Immature natural killer cell (primary cell): ENCODE measurements at regions not wholly inside any gene's neighbourhood (a gene's known extent, or its start where the extent isn't known, plus 50 kb on each side); places are given as distances from the start of the nearest gene placed in this dataset.

Experiments
- DNase-seq, 3 donors: peaks; one replicate each; pipeline ENCODE4 v3.0.0; 2022; ENCODE audit warnings: mixed read lengths in 1 of 3
- H3K27ac Mint-ChIP-seq, 6 donors: one replicate each; pipeline ENCODE4 v1.8.0; 2020; ENCODE audit warnings: mixed read lengths in 6 of 6, mild to moderate bottlenecking in 5 of 6, inconsistent platforms in 4 of 6, moderate library complexity in 3 of 6
- H3K27me3 Mint-ChIP-seq, 3 donors: one replicate each; pipeline ENCODE4 v1.8.0; 2020 to 2021; ENCODE audit warnings: low read depth in 3 of 3, mild to moderate bottlenecking in 3 of 3, mixed read lengths in 3 of 3, moderate library complexity in 3 of 3, inconsistent platforms in 1 of 3
- H3K36me3 Mint-ChIP-seq, 3 donors: one replicate each; pipeline ENCODE4 v1.8.0; 2020; ENCODE audit warnings: mixed read lengths in 3 of 3, inconsistent platforms in 2 of 3, mild to moderate bottlenecking in 2 of 3
- H3K4me1 Mint-ChIP-seq, 2 donors: one replicate each; pipeline ENCODE4 v1.8.0; 2020; ENCODE audit warnings: inconsistent platforms in 2 of 2, mild to moderate bottlenecking in 2 of 2, mixed read lengths in 2 of 2, moderate library complexity in 1 of 2
- H3K4me3 Mint-ChIP-seq, 5 donors: one replicate each; pipeline ENCODE4 v1.8.0; 2020; ENCODE audit warnings: mild to moderate bottlenecking in 5 of 5, mixed read lengths in 5 of 5, inconsistent platforms in 3 of 5, moderate library complexity in 3 of 5
- H3K9me3 Mint-ChIP-seq, 6 donors: one replicate each; pipeline ENCODE4 v1.8.0; 2020; ENCODE audit warnings: mild to moderate bottlenecking in 6 of 6, mixed read lengths in 6 of 6, inconsistent platforms in 4 of 6, moderate library complexity in 3 of 6

DNA sequence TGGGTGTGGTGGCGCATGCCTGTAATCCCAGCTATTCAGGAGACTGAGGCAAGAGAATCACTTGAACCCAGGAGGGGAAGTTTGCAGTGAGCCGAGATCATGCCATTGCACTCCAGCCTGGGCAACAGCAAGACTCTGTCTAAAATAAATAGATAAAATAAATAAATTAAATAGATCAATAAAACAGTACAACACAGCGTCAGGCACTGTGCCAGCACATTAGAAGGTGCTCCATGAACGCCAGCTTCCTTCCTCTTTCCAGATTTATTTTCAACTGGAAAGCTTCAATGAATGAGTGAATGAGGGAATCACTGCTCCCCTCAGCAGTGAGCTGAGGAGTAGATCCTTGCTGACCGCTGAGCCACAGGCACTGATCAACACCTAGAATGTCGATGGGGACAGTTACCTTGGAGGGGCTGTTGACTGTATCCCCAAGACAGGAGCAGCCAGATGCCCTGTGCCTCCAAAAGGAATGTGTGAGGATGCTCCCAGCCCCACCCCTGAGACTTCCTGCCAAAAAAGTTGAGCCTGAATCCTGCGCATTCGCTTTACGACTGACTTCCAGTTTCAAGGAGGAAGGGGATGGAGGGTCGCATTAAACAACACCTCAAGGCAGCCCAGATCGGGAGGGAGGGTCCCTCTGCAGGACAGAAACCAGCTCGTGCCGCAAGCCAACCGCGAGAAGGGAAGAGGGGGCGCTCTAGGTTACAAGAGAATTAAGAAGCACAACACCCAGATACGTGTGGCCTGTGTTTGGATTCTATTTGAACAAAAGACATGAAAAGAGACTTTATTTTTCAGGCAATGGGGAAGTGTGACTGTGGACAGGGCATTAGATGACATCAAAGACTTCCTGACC, 54.0 kb upstream of the CNOT6 start:
- H3K9me3 Mint-ChIP-seq: peaks cover 0 to 11% (median 0%) of the 10 kb centered on the region in 6 donors
- no peaks in the 10 kb centered on the region for H3K4me1 Mint-ChIP-seq
- no peak overlapping the region for H3K4me3 Mint-ChIP-seq
- peaks cover 0 to 4% (median 1%) of the 10 kb centered on the region in 3 donors for H3K27me3 Mint-ChIP-seq
- H3K27ac Mint-ChIP-seq: no peak overlapping the region
- no peaks in the 10 kb centered on the region for H3K36me3 Mint-ChIP-seq
- no peak for DNase-seq

- Mint-ChIP-seq H3K27me3 (peaks cover 3 to 6% (median 4%) of the 10 kb centered on the region in 3 donors), H3K9me3 (peaks cover 0 to 11% (median 0%) of the 10 kb centered on the region in 6 donors), H3K36me3 (no peaks in the 10 kb centered on the region), H3K4me1 (no peaks in the 10 kb centered on the region), H3K27ac (no peak overlapping the region), H3K4me3 (no peak overlapping the region)
- no peak for DNase-seq
Observed at GRCh38 chr5:180441564-180442051, 52.6 kb upstream of the CNOT6 start.
